ENCODE measurements at regions not wholly inside any gene's neighbourhood (a gene's known extent, or its start where the extent isn't known, plus 50 kb on each side); places are given as distances from the start of the nearest gene placed in this dataset.
"Not testable (repeated sequence)": the region's sequence is repeated elsewhere in the genome, so short reads cannot be mapped to it uniquely, and the experiment has no call there.

DNA sequence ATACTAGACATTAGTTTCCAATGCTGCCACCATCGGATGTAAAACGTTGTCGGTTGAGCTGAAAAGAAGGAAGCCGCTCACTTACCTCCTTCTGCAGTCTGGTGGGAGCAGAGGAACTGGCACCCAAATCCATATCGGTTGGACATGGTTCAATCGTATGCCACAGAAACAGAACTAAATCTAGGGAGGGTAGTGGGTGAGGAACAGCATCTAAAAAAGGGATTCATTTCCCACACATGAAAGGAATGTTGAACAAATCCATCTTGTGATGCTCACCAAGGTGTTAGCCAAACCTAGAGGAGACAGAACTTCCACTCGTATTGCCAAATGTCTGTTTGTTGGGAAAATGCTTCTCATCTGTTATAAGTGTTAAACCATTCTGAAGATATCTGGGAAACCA lies 532.7 kb downstream of the NLGN4X start:
- no peak for DNase-seq (ENCODE audit: low read depth)

DNA sequence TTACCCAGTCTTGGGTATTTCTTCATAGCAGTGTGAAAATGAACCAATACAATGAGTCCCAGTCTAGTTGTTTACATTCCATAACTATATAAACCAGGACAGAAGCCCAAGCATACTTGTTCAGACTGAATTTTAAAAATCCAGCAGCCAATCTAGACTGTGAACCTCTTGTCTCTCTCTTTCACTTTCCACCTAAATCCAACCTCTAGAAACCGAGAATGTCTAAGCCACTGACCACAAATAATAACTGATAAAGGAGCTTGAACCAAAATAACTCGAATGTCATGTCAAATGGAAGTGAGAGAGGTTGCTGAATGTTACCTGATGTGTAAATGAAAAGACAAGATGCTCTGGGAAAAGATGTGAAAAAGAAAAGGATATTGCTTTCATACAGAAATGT lies 544.7 kb downstream of the NLGN4X start:
- DNase-seq (ENCODE audit: low read depth), result no peak

DNA sequence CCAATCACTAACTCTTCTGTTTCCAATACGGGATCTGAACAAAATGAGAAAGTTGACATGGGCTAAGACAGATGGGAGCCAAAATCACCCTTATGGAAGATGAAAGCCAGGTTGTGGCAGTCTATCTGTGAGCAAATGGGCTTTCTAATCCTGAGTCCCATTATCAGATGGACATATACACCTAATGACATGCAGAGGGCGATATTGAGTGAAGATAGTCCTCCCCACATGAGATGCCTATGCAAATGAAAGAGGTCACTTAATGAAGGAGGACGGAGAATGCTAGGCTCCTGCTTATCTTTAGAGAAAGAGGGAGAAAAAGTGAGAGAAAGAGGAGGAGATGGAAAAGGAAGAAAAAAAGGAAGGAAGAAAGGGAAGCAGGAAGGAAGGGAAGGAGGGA lies 547.5 kb downstream of the NLGN4X start:
- DNase-seq (ENCODE audit: low read depth), result no peak

DNA sequence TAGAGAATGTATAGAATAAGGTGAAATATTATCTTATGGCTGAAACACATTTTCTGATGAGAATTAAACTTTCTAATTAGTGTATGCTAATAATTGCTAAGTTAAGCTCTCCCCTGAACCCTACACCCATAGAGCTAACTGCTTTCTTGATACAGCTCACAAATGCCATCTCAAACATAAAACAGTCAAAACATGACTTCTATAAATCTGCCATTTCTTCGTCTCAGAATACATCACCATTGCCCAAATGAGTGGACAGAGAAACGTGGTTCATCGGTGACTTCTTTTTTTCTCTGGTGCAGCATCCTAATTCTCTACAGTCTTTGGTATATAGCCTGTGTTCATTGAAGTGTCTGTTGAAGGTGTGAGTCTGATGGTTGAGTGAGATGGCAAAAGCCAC lies 554.6 kb downstream of the NLGN4X start:
- DNase-seq (ENCODE audit: low read depth), result no peak

DNA sequence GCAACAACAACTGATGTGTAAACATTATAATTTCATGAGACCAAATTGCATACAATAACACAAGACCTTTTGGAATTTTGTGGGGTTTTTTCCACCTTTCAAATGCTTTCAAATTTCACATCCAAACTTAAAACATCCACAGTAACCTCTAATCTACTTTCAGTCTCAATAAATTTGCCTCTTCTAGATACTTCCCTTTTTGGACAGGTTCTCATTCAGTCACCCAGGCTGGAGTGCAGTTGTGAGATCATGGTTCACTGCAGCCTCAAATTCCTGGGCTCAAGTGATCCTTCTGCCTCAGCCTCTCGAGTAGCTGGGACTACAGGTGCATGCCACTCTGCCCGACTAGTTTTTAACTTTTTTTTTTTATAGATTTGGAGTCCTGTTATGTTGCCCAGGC lies 556.6 kb downstream of the NLGN4X start:
- DNase-seq (ENCODE audit: low read depth), result no peak

DNA sequence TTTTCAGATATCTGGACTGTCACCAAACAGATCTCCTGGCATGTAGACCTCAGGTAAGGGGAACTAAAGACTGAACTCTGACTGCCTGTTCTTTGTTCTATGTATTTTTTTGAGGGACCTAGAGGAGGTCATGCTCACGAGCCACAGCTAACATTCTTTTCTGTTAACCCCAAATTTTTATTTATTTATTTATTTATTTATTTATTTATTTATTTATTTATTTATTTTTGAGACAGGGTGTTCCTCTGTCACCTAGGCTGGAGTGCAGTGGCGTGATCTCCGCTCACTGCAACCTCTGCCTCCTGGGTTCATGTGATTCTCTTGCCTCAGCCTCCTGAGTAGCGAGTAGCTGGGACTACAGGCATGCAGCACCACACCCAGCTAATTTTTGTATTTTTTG lies 562.0 kb downstream of the NLGN4X start:
- not testable (repeated sequence) for DNase-seq (ENCODE audit: low read depth)

DNA sequence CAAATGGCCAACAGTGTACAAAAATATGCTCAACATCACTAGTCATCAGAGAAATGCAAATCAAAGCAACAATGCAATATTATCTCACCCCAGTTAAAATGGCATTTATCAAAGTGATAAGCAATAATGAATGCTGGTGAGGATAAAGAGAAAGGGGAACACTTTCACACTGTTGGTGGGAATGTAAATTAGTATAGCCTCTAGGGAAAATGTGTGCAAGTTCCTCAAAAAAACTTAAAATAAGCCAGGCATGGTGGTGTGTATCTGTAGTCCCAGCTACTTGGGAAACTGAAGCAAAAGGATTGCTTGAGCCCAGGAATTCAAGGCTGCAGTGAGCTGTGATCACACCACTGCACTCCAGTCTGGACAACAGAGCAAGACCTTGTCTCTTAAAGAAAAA lies 572.1 kb downstream of the NLGN4X start:
- no peak for DNase-seq (ENCODE audit: low read depth)

DNA sequence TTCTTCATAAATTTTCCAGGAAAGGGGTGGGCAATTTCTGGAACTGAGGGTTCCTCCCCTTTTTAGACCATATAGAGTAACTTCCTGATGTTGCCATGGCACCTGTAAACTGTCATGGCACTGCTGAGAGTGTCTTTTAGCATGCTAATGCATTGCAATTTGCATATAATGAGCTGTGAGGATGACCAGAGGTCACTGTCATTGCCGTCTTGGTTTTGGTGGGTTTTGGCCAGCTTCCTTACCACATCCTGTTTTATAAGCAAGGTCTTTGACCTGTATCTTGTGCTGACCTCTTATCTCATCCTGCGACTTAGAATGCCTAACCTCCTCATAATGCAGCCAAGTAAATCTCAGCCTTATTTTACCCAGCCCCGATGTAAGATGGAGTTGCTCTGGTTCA lies 577.8 kb downstream of the NLGN4X start:
- DNase-seq (ENCODE audit: low read depth), result no peak

DNA sequence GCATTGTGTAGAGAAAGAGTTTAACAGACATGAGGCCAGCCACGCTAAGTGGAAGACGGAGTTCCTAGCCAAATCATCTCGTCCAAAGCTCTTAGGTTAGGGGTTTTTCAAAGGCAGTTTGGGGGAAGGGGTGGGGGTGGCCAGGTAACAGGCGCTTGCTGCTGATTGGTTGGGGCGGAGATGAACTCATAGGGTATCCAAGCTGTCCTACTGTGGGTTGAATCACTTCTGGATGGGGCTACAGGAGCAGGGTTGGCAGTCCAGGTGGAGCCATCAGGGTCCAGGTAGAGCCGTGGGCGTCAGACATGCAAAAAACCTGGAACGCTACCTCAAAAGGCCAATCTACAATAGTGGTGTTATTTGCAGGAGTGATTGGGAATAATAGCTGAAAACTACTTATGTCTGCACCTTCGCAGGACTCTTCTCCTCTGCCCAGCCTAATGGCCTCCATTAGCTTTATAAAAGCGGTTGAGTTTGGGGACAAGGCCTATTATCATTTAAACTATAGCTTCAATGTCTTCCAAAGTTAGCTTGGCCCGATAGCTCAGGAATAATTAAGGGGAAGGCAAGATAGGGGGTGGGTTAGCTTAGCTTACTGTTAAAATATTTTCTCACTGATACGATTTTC lies 579.6 kb downstream of the NLGN4X start:
- no peak for DNase-seq (ENCODE audit: low read depth)

DNA sequence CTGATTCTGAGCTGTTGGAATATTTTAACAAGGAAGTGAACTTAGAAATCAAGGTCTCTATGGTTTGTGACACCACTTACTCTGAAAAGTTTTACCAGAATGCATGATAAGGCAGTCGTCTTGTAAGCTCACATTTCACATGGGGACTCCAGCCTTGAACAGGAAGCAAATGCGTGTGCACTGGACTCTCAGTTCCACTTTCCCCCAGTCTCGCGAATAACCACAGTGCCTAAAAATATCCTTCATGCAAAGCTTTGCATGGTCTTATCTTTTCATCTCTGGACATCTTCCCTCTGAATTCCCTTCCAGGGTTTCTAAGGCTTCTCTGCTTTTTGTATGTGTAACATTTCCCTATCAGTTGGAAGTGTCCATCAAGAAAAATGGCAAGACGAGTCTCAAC lies 581.8 kb downstream of the NLGN4X start:
- DNase-seq (ENCODE audit: low read depth), result no peak

DNA sequence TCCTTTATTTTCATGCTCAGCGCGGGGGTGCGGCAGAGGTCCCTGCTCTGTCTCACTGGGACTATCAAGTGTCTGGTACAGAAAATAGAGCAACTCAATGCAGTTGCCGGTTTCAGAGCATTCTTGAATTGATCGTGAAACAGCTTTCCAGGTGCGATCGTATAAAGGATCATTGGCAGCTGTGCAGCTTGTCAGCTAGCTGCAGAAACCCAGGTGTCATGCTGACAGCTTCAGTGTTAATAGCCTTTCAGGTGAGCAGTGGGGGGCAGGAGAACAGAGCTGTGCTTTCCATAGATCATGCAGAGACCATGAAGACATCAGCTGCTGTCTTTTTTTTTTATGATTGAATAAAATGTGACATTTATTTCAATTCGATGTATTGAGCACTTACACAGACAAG lies 583.9 kb downstream of the NLGN4X start:
- no peak for DNase-seq (ENCODE audit: low read depth)

DNA sequence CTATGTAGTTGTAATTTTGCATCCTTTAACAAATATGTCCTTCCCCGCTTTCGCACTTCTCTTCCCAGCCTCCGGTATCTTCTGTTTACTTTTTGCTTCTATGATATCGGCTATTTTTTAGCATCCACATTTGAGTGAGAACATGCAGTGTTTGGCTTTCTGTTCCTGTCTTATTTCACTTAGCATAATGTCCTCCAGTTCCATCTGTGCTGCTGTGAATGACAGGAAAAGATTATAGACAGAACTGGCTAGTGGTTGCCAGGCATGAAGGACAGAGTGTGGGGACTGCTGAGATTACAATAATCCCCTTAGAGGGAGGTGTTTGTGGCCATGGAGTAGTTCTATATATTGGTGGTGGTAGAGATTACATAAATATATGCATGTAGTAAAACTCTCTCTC lies 588.6 kb downstream of the NLGN4X start:
- DNase-seq (ENCODE audit: low read depth), result no peak

DNA sequence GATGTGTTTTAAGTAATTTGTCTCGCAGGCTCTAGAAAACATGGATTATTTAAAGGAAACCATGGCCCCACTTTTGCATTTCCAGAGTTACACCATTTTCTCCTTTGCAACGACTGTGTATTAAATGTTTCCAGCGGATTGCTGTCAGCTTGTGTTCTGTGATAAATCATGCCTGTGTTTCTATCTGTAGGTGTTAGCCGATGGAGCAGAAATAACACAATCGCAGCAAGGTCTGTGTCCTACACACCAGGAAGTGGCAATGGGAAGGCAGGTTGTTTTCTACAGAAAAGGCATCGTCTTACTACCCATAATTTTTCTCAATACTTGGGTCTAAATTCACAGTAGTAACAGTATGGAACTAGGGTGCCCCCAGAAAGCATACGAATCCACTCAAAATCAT lies 590.1 kb downstream of the NLGN4X start:
- no peak for DNase-seq (ENCODE audit: low read depth)

DNA sequence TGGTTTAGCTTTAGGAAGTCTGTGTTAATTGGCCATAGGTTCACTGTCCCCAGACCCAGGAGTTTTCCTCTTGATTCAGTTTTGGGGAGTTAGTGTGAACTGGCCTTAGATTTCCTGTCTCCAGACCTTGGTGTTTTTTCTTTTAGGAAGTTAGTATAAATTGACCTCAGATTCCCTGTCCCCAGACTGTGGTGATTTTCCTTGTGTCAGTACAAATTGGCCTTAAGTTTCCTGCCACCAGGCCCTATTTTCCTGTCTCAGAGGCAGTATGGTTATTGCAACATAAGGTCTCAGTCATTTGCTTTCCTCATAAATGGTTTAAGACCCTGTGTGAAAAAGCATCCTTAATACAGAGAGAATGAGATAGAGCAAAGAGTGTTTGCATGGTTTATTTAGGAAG lies 595.8 kb downstream of the NLGN4X start:
- DNase-seq (ENCODE audit: low read depth), result no peak

DNA sequence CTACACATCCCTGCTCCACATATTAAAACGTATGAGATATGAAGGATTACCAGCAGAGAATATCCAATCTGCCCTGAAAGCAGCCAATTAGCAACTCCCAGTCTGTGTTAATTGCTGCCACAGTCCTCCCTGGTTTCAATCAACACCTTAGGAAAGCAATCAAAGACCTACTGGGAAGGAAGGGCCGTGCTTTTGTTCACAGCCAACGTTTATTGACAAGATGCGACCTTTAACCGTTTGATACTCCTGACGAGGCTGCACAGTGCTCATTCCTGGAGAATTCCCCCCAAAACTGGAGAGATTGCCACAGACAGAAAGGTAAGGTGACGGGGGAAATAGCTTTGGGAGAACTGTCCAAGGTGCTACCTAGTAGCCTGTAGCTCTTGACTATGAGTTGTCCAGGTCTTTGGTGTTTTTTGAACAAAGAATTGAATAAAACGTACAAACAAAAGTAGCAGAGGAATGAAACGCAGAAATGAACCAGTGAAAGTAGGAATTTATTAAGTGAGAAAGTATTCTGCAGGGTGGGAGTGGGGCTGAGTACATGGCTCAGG lies 596.5 kb downstream of the NLGN4X start:
- no peak for DNase-seq (ENCODE audit: low read depth)

DNA sequence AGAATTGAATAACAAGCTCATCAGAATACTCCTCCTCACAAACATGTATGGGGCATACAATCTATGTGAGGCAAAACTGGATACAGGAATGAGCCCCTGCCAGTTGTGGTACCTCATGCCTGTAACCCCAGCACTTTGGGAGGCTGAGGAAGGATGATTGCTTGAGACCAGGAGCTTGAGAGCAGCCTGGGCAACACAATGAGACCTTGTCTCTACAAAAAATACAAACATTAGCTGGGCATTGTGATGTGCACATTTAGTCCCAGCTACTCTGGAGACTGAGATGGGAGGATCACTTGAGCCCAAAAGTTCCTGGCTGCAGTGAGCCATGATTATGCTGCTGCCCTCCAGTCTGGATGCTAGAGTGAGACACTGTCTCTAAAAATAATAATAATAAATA lies 611.0 kb downstream of the NLGN4X start:
- no peak for DNase-seq (ENCODE audit: low read depth)

DNA sequence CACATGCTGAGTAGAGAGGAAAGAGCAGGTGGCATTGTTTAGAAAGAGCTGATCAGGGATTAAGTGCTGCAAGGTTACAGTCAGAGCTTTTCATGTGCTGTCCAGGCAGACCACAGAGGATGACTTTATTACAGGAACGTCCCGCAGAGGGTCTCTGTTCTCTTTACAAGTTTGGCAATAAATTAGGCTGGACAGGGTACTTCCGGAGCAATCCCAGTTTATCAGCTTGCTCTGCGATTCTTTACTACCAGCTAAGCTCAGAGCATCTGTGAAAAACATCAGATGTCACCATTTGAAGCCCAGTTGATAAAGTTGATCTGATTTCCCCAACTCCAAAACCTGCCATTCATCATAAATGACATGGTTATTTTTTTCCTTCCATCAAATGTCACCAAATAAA lies 633.1 kb downstream of the NLGN4X start:
- no peak for DNase-seq (ENCODE audit: low read depth)

DNA sequence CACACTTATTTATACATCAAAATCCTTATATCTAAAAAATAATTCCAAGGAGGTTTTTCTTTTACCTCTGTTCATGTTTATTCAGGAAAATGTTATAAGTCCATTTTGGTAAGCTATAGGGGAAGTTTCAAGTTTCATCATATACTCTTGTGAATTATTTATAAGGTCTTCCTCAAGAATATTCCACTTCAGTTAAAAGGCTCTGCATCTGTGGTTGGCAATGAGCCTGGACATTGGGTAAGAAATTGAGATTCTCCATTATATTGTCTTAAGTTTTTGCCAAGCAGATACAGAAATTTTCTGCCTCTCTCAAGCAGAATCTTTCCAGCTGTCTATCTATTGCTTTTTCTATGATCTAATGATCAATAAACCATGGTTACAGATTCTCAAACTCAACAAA lies 641.9 kb downstream of the NLGN4X start:
- DNase-seq (ENCODE audit: low read depth), result no peak

DNA sequence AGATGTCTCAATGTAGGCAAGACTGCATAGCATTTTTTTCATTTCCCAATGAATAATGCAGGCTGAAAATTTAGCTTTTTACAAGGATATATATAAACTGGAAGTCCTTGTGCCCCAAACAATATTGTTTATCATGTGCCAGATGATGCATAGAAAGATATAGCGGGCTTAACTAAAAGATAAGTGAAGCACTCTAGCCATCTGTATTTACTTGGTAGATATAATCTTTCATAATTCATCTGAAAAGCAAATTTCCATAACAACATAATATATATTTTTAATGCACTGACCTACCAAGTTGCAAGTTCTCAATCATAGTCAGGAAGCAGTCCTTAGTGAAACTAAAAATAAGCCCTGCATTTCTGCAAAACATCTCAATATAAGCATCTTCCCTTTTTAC lies 653.3 kb downstream of the NLGN4X start:
- DNase-seq (ENCODE audit: low read depth), result no peak

DNA sequence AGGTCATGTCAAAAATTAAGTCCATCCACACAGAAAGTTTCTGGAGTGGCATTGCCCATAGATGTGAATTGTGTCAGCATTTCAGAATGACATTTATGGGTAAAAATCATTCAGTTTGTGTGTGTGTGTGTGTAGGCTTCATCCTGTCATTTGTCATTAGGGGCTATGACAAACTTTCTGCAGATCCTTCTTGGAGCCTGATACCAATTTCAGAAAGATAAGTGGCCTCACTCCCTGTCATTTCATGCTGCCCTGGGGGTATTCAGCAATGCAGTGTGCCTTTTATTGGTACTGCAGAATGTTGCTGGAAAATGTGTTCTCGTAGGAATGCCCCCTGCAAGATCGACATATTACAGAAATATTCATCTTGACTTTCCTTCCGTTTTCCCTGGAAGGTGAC lies 659.7 kb downstream of the NLGN4X start:
- DNase-seq (ENCODE audit: low read depth), result no peak

DNA sequence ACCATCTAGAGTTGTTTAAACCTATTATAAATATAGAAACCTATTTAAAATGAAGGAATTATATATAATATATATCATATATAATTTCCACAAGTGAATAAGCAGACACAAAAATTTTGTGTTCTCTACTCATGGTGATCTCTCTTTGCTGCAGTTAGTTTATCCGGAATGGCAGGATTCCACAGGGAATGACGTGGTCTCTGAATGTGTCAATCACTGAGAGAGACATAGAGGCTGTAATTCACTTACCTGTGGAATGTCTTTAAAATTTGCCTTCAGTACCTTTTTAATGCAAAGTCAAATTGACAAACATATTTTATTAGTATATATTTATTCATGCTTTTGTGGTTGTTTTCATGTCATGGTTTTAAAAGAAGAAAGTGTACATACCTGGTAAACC lies 669.3 kb downstream of the NLGN4X start:
- DNase-seq (ENCODE audit: low read depth), result no peak

DNA sequence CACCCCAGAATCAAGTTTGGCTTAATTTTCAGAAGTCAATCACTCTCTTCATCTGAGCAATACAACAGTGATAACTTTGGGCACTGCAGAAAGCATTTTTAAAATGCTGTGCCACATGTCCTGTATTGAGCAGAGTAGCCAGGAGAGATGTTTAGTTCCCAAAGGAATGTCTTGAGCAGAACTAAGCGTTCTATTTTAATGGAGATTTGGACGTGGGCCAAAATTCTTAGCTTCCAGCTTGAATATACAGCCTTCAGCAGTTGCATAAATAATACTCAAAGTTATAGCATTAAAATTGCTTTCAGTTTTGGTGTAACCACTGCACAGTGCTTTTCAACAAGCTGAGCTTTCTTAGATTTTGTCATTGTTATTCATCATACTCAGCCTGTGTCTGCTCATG lies 679.2 kb downstream of the NLGN4X start:
- DNase-seq (ENCODE audit: low read depth), result no peak

DNA sequence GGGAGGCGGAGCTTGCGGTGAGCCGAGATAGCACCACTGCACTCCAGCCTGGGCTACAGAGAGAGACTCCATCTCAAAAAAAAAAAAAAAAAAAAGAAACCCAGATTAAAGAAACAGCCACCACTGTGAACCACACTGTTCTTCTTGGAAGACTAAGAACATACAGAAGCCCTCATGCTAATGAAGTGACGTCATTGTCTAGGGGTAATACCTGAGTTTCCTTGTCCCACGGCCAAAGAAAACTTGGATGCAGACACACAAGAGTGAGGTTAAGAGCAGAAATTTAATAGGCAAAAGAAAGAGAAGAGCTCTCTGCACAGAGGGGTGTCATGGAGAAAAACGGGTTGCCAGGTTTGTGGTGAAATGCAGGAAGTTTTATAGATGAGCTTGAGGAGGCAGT lies 691.6 kb downstream of the NLGN4X start:
- DNase-seq (ENCODE audit: low read depth), result no peak

DNA sequence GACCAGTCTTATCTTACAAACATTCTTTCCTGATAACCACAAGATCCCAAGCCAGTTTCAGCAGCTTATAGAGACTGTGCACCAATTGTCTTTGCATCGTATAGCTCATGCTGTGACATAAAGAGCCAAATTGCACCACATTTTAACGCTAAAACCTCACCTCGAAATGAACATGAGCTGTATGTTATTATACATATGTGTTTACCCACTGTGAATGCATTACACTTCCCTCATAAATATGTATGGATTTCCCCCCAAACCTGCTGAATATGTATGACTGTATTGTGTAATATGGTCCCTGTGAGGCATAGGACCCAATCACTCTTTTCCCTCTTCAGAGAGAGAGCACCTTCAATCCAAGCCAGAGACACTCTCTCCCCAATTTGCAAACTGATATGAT lies 692.4 kb downstream of the NLGN4X start:
- no peak for DNase-seq (ENCODE audit: low read depth)

DNA sequence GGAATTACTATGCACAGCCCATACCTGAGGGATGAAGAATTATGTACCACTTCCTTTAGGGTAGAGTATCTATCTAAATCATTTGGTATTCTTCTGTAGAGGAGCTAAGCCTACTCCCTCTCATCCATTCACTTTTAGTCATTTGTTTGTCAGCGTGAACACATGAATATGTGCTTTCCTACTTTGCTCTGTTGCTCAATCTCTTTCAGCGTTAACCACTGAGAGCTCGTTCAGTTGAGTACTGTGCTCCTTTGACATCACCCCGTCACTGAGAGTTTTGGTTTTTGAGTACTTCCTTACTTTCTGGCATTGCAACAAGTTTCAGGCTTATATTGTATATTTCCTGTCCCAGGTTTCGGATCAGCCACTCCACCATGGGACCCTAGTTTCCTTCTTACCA lies 700.6 kb downstream of the NLGN4X start:
- DNase-seq (ENCODE audit: low read depth), result no peak
